Occipital lobe (tissue), 1 donor: ENCODE measurements at regions not wholly inside any gene's neighbourhood (a gene's known extent, or its start where the extent isn't known, plus 50 kb on each side); places are given as distances from the start of the nearest gene placed in this dataset.
"Not testable (repeated sequence)": the region's sequence is repeated elsewhere in the genome, so short reads cannot be mapped to it uniquely, and the experiment has no call there.

Experiments used
- DNase-seq: peaks from one replicate; lab custom pipeline; 2025; lab: John Stamatoyannopoulos, UW

DNA sequence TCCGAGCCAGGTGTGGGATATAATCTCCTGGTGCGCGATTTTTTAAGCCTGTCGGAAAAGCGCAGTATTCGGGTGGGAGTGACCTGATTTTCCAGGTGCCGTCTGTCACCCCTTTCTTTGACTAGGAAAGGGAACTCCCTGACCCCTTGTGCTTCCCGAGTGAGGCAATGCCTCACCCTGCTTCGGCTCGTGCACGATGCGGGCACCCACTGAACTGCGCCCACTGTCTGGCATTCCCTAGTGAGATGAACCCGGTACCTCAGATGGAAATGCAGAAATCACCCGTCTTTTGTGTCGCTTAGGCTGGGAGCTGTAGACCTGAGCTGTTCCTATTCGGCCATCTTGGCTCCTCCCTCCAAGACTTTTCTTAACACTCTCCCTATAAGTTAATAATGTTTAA is 1042.3 kb downstream of the EFNA5 start:
- not testable (repeated sequence) for DNase-seq

DNA sequence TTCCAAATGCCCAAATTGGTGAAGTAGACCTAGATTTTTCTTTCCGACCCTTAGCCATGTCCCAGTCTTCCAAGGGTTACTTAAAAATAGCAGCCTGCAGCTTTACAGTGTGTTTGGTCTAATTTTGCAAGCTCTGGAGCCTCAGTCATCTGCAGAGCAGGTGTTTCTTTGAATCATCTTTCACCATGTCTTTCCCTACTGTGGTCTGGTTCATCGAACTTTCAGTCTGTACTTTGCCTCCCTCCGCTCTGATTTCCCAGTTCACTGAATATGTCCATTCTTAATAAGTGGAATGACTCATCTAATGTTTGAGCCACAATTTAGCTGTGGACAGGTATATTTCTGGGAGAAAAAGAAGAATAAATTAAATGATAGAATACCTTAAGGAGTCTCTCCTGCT is 1060.7 kb downstream of the EFNA5 start:
- no peak for DNase-seq

DNA sequence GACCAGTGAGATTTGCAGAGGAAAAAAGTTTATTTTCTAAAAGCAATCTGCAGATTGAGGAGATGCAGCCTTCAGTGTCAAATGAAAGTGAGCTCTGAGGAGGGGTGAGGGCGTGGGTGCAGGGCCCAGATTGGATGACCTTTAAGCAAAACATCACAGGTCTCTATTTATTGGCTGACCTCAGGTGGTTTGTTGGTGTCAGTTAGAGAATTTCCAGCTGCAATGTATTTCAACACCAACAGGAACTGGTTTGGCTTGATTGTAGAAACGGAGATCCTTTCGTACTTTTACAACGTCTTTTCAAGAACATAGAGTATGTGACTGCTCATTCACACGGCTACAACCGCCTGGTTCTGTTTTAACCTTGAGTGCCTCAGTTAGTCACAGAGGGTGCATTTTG is 1069.1 kb downstream of the EFNA5 start:
- DNase-seq, result no peak

DNA sequence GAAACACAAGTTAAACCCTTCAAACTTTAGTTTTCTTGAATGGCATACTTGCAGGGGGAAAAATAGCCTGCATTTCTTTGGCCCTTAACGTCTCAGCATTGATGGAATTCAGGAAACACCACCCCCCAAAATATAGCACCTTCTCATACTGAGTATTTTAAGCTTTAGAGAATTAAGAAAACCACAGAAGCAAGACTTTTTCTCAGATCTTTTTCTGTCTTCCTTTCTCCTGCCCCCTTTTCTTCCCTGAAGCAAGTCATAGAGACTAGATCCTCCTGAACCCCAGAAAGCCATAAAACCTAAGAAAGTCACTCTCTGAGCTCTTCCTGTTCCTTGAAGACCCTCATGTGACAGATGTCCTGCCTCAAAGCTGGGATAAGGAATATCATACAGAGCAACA is 1069.9 kb downstream of the EFNA5 start:
- DNase-seq, result no peak

DNA sequence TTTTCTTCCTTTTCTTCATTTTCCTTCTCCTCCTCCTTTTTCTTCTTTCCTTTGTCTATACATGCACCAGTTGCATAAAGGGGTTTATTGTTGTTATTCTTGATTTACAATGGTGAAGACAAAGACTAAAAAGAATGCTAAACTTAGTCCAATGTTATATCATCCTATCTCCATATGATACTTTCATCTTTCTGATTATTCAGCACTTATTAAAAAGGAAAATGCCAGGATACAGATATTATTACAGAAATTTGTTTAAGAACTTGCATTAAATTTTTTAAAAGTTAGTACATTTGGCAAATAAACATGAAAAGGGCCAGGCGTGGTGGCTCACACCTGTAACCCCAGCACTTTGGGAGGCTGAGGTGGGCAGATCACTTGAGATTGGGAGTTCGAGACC is 1074.9 kb downstream of the EFNA5 start:
- DNase-seq, result no peak

DNA sequence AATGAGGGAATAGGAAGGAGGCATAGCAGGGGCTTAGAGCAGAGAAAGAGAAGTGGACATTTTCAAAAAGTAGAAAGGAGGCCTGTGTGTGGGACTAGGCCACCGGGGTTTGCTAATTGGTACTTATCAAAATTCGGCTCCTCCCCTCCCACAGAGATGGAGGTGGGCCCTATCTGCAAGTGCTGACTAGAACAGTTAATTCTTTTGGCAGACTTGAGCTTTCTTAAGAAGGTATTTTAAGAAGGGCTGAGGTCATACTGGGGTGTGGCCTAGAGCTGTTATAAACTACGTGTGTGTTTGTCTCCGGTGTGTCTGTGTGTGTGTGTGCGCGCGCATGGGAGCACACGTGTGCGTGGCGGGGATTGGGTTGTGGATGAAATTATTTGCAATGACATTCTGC is 1086.5 kb downstream of the EFNA5 start:
- no peak for DNase-seq

DNA sequence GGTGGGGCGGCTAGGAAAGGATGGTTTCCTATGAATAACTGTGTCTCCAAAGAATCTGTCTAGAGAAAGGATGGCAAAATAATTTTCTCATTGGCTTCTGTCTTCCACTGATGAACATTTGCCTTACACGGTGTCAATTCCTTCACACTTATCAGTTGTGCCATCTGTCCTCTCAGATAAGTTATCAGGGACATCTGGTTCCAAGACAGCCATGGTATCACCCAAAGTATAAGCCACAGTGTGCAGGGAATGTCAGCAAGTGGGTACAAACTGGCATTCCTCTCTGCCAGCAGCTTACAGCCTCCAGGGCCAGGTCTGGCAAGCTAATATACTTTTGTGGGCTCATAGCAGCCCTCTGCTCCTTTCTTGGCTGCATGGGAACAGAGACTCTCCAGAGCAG is 1092.0 kb downstream of the EFNA5 start:
- no peak for DNase-seq

DNA sequence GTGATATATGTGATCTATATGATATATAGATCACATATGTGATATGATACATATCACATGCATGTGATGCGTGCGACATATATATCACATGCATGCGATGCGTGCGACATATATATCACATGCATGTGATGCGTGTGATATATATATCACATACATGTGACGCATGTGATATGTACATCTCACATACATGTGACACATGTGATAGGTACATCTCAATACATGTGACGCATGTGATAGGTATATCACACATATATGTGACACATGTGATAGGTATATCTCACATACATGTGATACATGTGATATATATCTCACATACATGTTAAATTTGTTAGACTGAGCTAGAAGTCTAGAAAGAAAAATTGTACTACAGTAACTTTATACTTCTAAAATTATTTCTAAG is 1095.9 kb downstream of the EFNA5 start:
- no peak for DNase-seq

DNA sequence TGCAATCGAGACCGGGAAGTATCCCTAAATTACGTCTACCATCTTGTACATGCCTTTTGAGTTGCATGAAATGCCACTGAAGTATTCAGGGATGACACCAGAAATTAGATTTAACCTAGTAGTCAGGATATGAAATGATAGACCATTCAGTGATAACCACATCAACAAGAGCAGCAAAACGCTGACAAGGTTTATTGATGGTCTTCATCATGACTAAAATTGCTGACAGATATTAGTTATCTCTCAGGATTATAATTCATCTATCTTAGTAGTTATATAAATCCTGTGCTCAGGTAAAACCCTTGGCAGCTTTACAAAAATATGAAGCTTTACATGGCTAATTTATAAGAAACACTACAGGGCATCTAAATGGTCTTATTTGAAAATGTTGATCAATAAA is 1104.7 kb downstream of the EFNA5 start:
- DNase-seq, result no peak

DNA sequence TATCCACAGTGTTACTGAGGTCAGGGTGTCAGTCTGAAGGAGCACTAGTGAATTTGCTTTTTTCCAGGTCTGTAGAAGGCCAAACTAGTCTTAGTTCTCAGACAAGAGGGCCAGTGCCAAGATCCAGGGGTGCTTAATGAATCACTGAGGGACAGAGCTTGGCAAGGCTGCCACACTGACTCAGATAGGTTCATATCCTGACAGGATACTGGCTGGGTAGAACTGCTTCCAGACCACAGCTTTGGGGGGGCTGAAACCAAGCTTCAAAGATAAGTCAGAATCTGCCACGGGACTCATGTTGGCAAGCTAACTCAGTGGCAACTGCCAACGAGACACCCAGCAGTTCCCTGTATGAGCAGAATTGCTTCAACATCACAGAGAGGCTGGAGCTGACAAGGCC is 1125.4 kb downstream of the EFNA5 start:
- DNase-seq, result no peak

DNA sequence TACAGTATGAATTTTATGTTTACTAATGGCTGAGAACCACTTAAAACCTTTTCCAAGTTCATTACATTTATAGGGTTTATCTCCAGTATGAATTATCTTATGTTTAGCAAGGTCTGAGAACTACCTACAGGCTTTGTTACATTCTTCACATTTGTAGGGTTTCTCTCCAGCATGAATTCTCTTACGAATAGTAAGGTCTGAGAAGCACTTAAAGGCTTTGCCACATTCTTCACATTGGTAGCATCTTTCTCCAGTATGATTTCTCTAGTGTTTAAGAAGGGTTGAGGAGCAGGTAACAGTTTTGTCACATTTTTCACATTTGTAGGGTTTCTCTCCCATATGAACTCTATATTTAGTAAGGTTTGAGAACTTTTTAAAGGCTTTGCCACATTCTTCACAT is 1127.4 kb downstream of the EFNA5 start:
- no peak for DNase-seq

DNA sequence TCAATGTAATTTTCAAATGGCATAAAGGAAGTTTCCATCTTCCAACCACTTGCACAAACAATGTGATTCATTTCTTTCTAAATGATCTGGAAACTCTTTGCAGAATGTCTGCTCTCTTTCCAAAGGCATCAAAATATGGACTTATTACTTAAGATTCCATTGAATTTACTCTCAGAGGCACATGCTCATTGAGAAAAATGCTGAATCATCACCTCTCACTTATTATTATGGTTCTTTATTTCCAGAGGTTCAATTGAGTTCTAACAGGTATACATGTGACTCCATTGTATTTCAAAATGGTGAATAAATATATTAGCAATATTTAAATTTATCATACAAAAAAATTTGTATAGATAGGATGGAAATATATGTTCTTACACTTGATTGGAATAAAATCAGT is 1140.6 kb downstream of the EFNA5 start:
- DNase-seq, result no peak

DNA sequence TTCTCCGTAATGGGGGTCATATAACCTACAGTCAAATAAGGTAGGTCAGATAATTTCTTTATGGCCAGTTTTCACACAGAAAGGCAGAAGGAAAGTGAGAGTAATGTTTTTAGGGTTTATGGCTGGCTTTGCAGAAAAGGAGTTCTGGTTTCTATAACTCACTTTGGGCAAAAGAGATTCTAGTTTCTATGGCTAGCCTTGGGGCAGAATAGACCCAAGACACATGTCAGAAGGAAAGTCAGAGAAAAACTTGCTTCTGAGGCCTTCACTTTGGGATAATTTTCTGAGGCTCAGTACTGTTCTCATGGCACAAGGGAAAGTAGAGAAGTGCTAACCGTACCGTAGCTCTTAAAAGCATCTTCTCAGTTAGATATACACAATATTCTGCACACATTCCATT is 1145.3 kb downstream of the EFNA5 start:
- DNase-seq, result no peak

DNA sequence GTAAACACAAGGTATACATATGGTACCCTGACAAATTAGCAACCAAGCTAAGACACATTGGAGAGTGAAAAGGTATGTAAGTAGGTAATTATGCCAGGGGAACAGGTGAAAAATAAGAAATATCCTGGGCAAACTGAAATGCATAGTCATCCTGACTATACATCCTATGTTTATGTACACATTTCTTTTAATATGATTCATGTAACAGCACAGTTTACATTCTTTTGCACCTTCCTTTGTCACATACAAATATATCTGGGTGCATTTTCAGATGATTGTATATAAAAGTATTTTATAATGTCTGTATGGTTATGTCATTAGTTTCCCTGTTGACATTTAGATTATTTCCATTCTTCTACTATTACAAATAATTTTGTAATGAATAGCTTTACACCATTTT is 1146.9 kb downstream of the EFNA5 start:
- DNase-seq, result no peak

DNA sequence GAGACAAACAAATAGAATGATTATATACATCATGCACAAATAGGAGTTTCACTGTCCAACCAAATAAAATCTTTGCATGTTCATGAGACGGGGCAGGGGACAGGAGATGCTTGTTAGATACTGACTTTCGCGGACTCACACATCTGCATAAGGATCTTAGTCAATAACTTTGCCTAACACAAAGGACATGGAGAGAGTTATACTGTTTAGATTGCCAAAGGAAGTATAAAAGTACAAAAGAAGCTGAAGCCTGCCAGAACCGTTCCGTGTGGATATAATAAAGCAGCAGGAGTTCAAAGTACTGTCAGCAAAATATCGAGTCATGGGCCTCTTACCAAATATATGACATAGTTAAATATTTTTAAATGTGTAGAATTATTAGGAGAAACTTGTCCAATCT is 1148.4 kb downstream of the EFNA5 start:
- no peak for DNase-seq

DNA sequence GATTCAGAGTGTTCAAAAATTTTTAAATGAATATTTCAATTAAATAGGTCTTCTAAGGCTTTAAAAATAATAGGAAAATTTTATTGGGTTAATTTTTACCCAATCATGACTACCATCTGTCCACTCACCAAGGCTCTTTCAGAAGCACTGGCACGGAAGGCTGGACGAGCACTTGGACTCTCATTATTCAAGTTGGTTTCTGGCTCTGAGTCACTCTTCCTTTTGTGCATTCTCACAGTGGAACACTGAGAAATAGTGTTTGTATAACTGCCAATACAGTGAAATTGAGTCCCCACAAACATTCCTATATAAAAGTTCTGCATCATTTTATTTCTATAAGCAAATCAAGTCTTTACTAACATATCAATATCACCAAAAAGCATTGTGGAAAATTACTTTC is 1149.0 kb downstream of the EFNA5 start:
- no peak for DNase-seq

DNA sequence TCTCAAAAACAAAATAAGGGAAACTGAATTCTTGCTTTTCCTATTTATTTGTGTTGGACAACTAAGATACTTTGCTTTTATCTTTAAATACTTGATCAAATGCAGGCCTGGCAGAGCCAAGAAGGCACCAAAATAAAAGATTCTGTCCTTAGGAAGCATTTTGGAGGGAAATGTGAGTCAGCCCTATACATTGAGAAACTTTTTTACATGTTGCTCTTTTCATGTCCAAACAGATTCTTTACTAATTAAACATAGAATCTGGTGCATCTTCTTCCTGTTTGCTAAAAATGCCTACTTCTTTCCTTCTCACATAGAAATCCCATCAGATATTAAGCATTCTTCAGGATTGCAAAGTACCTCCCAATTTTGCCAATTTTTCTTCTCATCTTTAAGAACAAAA is 1160.4 kb downstream of the EFNA5 start:
- no peak for DNase-seq

DNA sequence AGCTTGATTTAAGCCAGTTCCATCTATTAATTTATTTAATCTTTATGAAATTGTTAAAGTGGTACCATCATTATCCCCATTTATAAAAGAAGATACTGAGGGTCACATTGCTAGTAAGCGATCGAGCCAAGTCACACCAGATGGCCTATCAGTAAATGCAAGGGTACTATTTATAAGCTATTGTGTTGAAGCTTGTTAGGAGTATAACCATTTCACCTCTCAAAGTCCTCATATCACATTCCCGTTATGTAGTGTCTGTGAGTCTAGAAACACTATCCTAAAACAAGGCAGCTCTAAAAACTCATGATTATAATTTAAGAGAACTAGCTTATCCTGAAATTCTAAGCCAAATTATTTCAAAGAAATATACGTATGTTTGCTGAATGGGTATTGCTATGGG is 1161.8 kb downstream of the EFNA5 start:
- DNase-seq, result no peak

DNA sequence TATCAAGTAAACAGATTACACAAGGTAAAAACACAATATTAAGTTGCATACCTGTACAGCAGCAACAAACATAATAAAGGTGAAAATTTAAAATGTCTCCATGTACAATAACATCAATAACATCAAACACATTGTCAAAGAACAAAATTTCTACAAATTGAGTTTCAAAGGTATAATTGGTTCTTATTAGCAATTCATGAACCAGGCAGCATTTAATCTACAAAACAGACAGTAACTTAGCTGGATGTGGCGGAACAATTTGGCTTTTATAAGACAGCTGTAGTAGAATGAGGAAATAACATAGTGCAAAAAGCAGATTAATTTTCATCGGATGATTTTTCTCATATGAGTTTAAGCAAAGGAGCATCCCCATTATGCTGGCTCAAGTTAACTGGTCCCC is 1176.8 kb downstream of the EFNA5 start:
- no peak for DNase-seq

DNA sequence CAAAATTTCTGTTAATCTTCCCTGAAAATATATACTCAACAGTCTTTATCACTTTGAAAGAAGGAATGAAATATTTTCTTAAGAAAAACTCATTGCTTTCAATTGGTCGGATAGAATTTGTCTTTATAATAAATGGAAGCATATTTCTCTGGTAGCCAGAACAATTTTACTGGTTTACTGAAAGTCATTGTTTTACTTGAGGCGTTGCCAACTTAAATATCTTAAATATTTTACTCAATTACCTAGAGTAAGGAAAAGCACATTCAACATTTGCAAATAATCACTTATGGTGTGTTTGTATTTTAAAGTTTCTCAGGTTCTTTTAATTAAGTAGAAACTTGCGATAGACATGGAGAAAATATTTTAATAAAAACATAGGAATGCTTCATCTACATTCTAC is 1181.7 kb downstream of the EFNA5 start:
- no peak for DNase-seq

DNA sequence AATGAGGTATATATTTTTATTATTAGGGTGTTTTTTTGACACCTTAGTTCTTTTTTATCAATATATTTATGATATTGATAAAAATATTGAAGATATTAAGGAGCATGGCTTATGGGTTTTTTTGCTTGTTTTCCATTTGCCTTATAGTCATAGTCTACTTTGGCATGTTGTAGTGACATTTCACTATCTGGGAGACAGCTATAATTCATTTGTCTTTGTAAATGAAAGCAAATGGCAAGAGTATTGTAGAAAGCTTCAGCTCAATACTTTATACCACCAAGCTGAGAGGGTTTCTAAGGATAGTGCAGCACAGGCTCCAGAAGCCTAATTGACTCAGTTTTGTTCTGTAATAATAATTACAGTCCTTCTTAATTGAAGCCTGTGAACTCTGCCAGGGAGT is 1182.3 kb downstream of the EFNA5 start:
- no peak for DNase-seq

DNA sequence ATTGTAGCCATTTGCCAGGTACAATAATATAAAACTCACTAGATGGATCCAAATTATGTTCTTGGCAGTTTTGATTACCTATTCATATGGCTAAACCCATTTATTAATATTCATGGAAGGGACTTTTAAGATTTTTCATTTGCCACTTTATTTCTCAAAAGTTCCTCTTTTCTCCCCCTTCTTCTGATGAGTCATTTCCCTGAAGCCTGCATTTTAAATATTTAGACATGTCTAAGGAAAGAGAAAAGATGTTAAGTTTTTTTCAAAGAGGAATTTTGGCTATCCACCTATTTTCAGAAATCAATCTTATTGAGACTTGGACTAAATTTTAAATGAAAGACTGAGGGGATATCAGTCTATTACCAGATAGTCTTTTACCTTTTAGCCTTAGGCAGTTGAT is 1189.4 kb downstream of the EFNA5 start:
- DNase-seq, result no peak

DNA sequence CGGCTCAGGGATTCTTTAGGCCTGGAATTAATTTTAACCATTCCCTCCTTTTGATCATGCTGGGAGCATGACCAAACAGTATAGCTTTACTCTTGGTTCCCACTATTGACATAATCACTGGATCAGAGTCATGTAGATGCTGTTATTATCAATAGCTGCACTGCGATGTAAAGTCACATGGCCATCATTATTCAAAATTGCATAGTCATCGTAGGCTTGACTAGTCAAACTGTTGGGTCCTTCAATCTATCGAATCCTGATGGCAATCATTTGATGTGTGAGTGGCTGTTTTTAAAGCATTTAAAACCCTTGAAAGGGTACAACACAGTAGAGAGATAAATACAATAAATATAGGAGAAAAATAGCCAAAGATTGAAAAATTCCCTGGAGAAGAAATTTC is 1194.1 kb downstream of the EFNA5 start:
- DNase-seq, result no peak

DNA sequence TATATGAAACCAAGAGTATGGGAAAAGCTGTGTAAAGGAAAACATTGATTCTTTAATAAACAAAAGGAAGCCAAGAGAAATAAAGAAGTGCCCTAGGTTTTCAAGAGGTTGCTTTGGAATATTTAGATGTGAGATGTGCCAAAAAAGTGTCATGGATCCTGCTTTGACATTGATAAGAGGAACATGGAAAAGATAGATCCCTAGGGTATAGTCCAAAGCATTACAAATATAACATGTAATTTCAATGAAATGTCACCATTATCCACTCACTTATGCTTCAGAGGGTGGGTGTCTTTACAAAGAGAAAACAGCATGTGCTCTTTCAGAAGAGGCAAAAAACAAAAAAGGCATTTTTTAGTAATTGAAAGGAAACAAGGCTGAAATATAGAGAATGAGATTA is 1196.7 kb downstream of the EFNA5 start:
- no peak for DNase-seq

DNA sequence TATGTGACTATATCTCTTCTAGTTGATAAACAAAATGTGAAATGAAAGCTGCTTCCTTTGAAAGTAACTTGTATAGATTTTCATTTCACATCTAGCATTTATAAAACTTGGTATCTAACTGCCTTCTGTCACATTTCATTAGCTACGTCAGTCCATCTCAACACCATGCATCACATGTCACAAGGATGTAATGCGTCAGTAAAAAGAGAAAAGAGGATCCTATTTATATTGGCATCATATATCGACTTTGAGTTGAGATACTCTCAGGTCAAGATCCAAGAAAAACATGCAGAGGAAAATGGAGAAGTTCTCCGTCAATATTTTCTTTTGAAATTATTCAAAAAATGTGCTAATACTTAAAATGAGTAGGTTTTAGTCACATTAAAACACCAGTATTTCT is 1211.2 kb downstream of the EFNA5 start:
- no peak for DNase-seq
